Caco-2 (cell line): ENCODE measurements at regions not wholly inside any gene's neighbourhood (a gene's known extent, or its start where the extent isn't known, plus 50 kb on each side); places are given as distances from the start of the nearest gene placed in this dataset.

Experiments used
- BruUV-seq: library from RNA; stranded (reverse); fragments of 400-500 nt; replicated peaks from 2 replicates; lab custom pipeline; 2021; lab: Mats Ljungman, UMichigan
- CTCF ChIA-PET: fragments of 300-600 bp; sonication (Branson Sonifier 250); formaldehyde crosslinking; loops from one replicate; lab custom pipeline; 2022; ENCODE audit warnings: antibody characterized with exemption; lab: Charles Lee
- POLR2A ChIA-PET: fragments of 300-600 bp; sonication (Branson Sonifier 250); formaldehyde crosslinking; loops from one replicate; lab custom pipeline; 2022; ENCODE audit warnings: antibody characterized with exemption; lab: Charles Lee
- DNase-seq, 2 experiments: peaks; one replicate each; pipeline versions ENCODE4 v3.0.0 to v3.0.0-alpha.2; 2020 to 2022
- H3K27me3 ChIP-seq: replicated peaks from 2 replicates; pipeline ENCODE4 v1.6.0; 2011; ENCODE audit warnings: low read length; ENCODE audit not compliant: control insufficient read depth, insufficient read depth
- H3K36me3 ChIP-seq: 2 replicates; pipeline ENCODE4 v1.5.1; 2011; ENCODE audit warnings: low read length; ENCODE audit not compliant: control insufficient read depth, insufficient read depth
- H3K4me1 ChIP-seq: fragments of 250-450 bp; sonication (Bioruptor Pico); 2 replicates; pipeline ENCODE4 v1.5.1; 2020; ENCODE audit warnings: mild to moderate bottlenecking
- H3K4me3 ChIP-seq: 2 replicates; pipeline ENCODE4 v1.5.1; 2011; ENCODE audit warnings: low read depth, mild to moderate bottlenecking, control low read depth, low read length
- H3K9me3 ChIP-seq: fragments of 250-450 bp; sonication (Bioruptor Pico); 2 replicates; pipeline ENCODE4 v1.5.1; 2020; ENCODE audit warnings: mild to moderate bottlenecking, moderate library complexity
- H3K27ac Mint-ChIP-seq: one replicate; pipeline ENCODE4 v1.8.0; 2022; ENCODE audit warnings: mixed read lengths; ENCODE audit not compliant: unreplicated experiment
- H3K27me3 Mint-ChIP-seq: one replicate; pipeline ENCODE4 v1.8.0; 2022; ENCODE audit warnings: mixed read lengths; ENCODE audit not compliant: insufficient read depth, unreplicated experiment
- H3K36me3 Mint-ChIP-seq: one replicate; pipeline ENCODE4 v1.8.0; 2022; ENCODE audit warnings: mild to moderate bottlenecking, mixed read lengths; ENCODE audit not compliant: insufficient read depth, unreplicated experiment
- H3K4me1 Mint-ChIP-seq: one replicate; pipeline ENCODE4 v1.8.0; 2022; ENCODE audit warnings: low read depth, mixed read lengths; ENCODE audit not compliant: unreplicated experiment
- H3K4me3 Mint-ChIP-seq: one replicate; pipeline ENCODE4 v1.8.0; 2022; ENCODE audit warnings: mild to moderate bottlenecking, moderate library complexity, mixed read lengths; ENCODE audit not compliant: unreplicated experiment
- H3K9me3 Mint-ChIP-seq: one replicate; pipeline ENCODE4 v1.8.0; 2022; ENCODE audit warnings: mixed read lengths; ENCODE audit not compliant: unreplicated experiment
- intact Hi-C: fragments of 100-400 bp; cut with micrococcal nuclease; formaldehyde crosslinking; loops from one replicate; pipeline ENCODE4 v1.10.0; 2022; ENCODE audit not compliant: unreplicated experiment
- TF ChIP-seq, protein P1 (sequence below), 2 experiments: fragments of 200-600 bp in 1 of 2; IDR thresholded peaks; 1 replicate in 1 of 2; 2 replicates in 1 of 2; pipeline versions ENCODE4 v1.5.1 to v1.8.0; 2011 to 2022; ENCODE audit warnings: antibody characterized with exemption in 1 of 2, control low read depth in 1 of 2, inconsistent platforms in 1 of 2, low read depth in 1 of 2, low read length in 1 of 2, mild to moderate bottlenecking in 1 of 2, moderate library complexity in 1 of 2; ENCODE audit not compliant: insufficient read depth in 1 of 2, severe bottlenecking in 1 of 2, unreplicated experiment in 1 of 2

DNA sequence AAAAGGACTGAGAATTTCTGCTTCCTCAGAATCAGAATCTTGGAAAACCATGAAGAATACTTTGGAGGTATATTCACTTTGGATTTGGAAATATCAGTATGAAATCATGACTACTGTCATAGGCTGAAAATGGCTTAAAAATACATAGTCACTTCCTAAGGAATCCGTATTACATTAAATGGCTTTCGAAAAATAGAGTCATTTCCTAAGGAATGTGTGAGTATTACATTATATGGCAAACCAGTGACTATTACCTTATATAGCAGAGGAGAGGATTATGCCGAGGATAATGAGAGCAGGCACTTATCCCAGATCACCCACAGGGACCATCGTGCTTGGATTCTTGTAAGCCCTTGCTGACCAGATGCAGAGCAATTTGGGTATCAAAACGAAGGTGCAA lies 1471.8 kb downstream of the EFNB2 start:
- H3K4me1 ChIP-seq: no peaks in the 10 kb centered on the region
- DNase-seq: no peak
- no peak overlapping the region for H3K4me3 Mint-ChIP-seq
- CTCF ChIA-PET: no interaction called here
- TF ChIP-seq, protein P1, sequence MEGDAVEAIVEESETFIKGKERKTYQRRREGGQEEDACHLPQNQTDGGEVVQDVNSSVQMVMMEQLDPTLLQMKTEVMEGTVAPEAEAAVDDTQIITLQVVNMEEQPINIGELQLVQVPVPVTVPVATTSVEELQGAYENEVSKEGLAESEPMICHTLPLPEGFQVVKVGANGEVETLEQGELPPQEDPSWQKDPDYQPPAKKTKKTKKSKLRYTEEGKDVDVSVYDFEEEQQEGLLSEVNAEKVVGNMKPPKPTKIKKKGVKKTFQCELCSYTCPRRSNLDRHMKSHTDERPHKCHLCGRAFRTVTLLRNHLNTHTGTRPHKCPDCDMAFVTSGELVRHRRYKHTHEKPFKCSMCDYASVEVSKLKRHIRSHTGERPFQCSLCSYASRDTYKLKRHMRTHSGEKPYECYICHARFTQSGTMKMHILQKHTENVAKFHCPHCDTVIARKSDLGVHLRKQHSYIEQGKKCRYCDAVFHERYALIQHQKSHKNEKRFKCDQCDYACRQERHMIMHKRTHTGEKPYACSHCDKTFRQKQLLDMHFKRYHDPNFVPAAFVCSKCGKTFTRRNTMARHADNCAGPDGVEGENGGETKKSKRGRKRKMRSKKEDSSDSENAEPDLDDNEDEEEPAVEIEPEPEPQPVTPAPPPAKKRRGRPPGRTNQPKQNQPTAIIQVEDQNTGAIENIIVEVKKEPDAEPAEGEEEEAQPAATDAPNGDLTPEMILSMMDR (IDR thresholded peaks at IDR 0.05; ENCODE audit: insufficient read depth in 1 of 2, low read depth in 1 of 2, low read length in 1 of 2, severe bottlenecking in 1 of 2, unreplicated experiment in 1 of 2): no peak
- intact Hi-C loops: no loop called here
- H3K4me3 ChIP-seq: no peak overlapping the region
- BruUV-seq: no TSS peak
- no peaks in the 10 kb centered on the region for H3K4me1 Mint-ChIP-seq
- H3K36me3 Mint-ChIP-seq: no peaks in the 10 kb centered on the region
- H3K9me3 Mint-ChIP-seq: no peaks in the 10 kb centered on the region
- no peaks in the 10 kb centered on the region for H3K9me3 ChIP-seq
- H3K36me3 ChIP-seq: no peaks in the 10 kb centered on the region
- no peaks in the 10 kb centered on the region for H3K27me3 Mint-ChIP-seq
- POLR2A ChIA-PET: no interaction called here
- no peak overlapping the region for H3K27ac Mint-ChIP-seq
- no peaks in the 10 kb centered on the region for H3K27me3 ChIP-seq

DNA sequence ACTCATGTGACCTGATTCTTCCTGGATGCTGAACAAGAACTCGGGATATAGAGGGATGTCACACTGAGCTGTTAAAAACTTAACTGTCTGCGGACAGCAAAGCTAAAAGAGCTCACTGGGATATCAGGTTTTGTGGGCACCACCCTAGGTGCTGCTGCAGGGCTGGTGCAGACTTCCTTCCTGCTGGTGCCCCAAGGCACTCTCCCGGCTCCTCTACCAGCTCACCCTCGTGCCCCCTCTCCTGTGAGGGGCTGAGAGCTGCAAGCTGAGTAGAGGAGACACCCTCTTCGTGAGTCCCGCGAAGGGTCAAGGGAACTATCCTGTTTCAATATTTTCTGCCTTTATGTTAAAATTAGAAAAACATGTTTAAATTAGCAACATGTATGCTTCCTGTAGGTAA lies 1475.7 kb downstream of the EFNB2 start:
- ChIA-PET POLR2A (no interaction called here), CTCF (no interaction called here)
- Mint-ChIP-seq H3K27ac (no peak overlapping the region), H3K36me3 (no peaks in the 10 kb centered on the region), H3K9me3 (no peaks in the 10 kb centered on the region), H3K27me3 (no peaks in the 10 kb centered on the region), H3K4me3 (no peak overlapping the region), H3K4me1 (no peaks in the 10 kb centered on the region)
- intact Hi-C loops: no loop called here
- BruUV-seq: no TSS peak
- no peak for DNase-seq
- H3K4me1 ChIP-seq: no peaks in the 10 kb centered on the region
- H3K36me3 ChIP-seq: no peaks in the 10 kb centered on the region
- TF ChIP-seq, protein P1 (IDR thresholded peaks at IDR 0.05; ENCODE audit: insufficient read depth in 1 of 2, low read depth in 1 of 2, low read length in 1 of 2, severe bottlenecking in 1 of 2, unreplicated experiment in 1 of 2): no peak
- no peaks in the 10 kb centered on the region for H3K27me3 ChIP-seq
- no peaks in the 10 kb centered on the region for H3K9me3 ChIP-seq
- H3K4me3 ChIP-seq: no peak overlapping the region

DNA sequence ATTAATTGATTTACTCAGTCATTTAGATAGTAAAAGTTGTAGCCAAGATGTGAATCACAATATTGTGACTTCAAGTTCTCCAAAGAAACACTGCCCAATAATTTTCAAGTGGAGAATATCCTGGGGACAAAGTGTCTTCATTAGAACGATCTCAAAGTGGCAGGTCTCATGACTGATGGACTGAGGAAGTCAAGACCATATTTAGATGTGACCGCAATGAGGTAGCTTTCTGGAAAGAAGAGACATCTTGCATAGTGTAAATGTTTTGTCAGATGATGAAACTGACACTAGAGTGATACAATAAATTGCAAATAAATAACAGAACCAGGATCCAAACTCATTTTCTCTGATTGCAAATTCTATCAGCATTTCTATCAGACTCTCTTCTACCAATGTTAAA lies 1476.9 kb downstream of the EFNB2 start:
- no TSS peak for BruUV-seq
- Mint-ChIP-seq H3K4me1 (no peaks in the 10 kb centered on the region), H3K27ac (no peak overlapping the region), H3K36me3 (no peaks in the 10 kb centered on the region), H3K4me3 (no peak overlapping the region), H3K9me3 (no peaks in the 10 kb centered on the region), H3K27me3 (no peaks in the 10 kb centered on the region)
- H3K4me3 ChIP-seq: no peak overlapping the region
- ChIA-PET POLR2A (no interaction called here), CTCF (no interaction called here)
- H3K4me1 ChIP-seq: no peaks in the 10 kb centered on the region
- TF ChIP-seq, protein P1 (IDR thresholded peaks at IDR 0.05; ENCODE audit: insufficient read depth in 1 of 2, low read depth in 1 of 2, low read length in 1 of 2, severe bottlenecking in 1 of 2, unreplicated experiment in 1 of 2): no peak
- H3K27me3 ChIP-seq: no peaks in the 10 kb centered on the region
- no peaks in the 10 kb centered on the region for H3K36me3 ChIP-seq
- no peaks in the 10 kb centered on the region for H3K9me3 ChIP-seq
- intact Hi-C loops: no loop called here
- DNase-seq: no peak
